H1 (cell line): ENCODE measurements at regions not wholly inside any gene's neighbourhood (a gene's known extent, or its start where the extent isn't known, plus 50 kb on each side); places are given as distances from the start of the nearest gene placed in this dataset.

Experiments
- CTCF ChIA-PET: fragments of 300-600 bp; sonication (Branson Sonifier 250); formaldehyde crosslinking; loops from one replicate; lab custom pipeline; 2021; ENCODE audit not compliant: partially characterized antibody; lab: Charles Lee
- POLR2A ChIA-PET: fragments of 300-600 bp; sonication (Branson Sonifier 250); formaldehyde crosslinking; loops from one replicate; lab custom pipeline; 2021; ENCODE audit warnings: inconsistent platforms; ENCODE audit not compliant: partially characterized antibody; lab: Charles Lee
- DNase-seq, 2 experiments: peaks; one replicate each; pipeline versions ENCODE4 v3.0.0 to v3.0.0-alpha.2; 2010 to 2022; ENCODE audit warnings: low spot score in 2 of 2, low read depth in 1 of 2, mixed read lengths in 1 of 2
- FAIRE-seq: peaks from 2 replicates; lab custom pipeline; 2011; peaks lifted over from hg19 to GRCh38; lab: Jason Lieb, UNC
- H2AFZ ChIP-seq: 2 replicates; pipeline ENCODE4 v1.8.1; 2012; ENCODE audit warnings: low read length, inconsistent platforms
- H2AK5ac ChIP-seq: 2 replicates; pipeline ENCODE4 v1.6.1; 2013; ENCODE audit warnings: low read depth, low read length
- H2BK120ac ChIP-seq: replicated peaks from 2 replicates; pipeline ENCODE3; 2013; ENCODE audit warnings: low read depth, low read length, inconsistent platforms
- H2BK12ac ChIP-seq: 2 replicates; pipeline ENCODE4 v1.6.1; 2013; ENCODE audit warnings: low read depth, low read length
- H2BK15ac ChIP-seq: 2 replicates; pipeline ENCODE4 v1.6.1; 2013; ENCODE audit warnings: low read length
- H2BK20ac ChIP-seq: 2 replicates; pipeline ENCODE4 v1.6.1; 2013; ENCODE audit warnings: low read length
- H2BK5ac ChIP-seq: 2 replicates; pipeline ENCODE4 v1.6.1; 2013; ENCODE audit warnings: low read depth, low read length
- H3K14ac ChIP-seq: 2 replicates; pipeline ENCODE4 v1.6.1; 2013; ENCODE audit warnings: inconsistent platforms; ENCODE audit not compliant: insufficient read length
- H3K18ac ChIP-seq: 2 replicates; pipeline ENCODE4 v1.6.1; 2013; ENCODE audit warnings: low read length; ENCODE audit errors: extremely low read depth
- H3K23ac ChIP-seq: 2 replicates; pipeline ENCODE4 v1.6.1; 2013; ENCODE audit warnings: inconsistent platforms; ENCODE audit not compliant: insufficient read length
- H3K23me2 ChIP-seq: 2 replicates; pipeline ENCODE4 v1.6.1; 2013; ENCODE audit warnings: low read depth, low read length
- H3K27ac ChIP-seq: 2 replicates; pipeline ENCODE4 v1.6.1; 2011; ENCODE audit warnings: low read depth, low read length, inconsistent platforms
- H3K27me3 ChIP-seq, 4 experiments: replicated peaks in 1 of 4; 1 replicate in 1 of 4; 2 replicates in 3 of 4; pipeline versions ENCODE4 v1.6.1 to v1.8.1; 2011 to 2013; ENCODE audit warnings: low read length in 3 of 4, mild to moderate bottlenecking in 3 of 4, inconsistent platforms in 2 of 4, mixed read lengths in 2 of 4, moderate library complexity in 1 of 4; ENCODE audit not compliant: control insufficient read depth in 3 of 4, insufficient read depth in 3 of 4; ENCODE audit errors: extremely low read depth in 1 of 4
- H3K36me3 ChIP-seq, 4 experiments: 2 replicates each; pipeline versions ENCODE4 v1.6.1 to v1.8.1; 2011 to 2013; ENCODE audit warnings: mild to moderate bottlenecking in 4 of 4, low read length in 3 of 4, moderate library complexity in 2 of 4, control low read depth in 1 of 4, inconsistent platforms in 1 of 4; ENCODE audit not compliant: insufficient read depth in 4 of 4, control insufficient read depth in 2 of 4
- H3K4ac ChIP-seq: replicated peaks from 2 replicates; pipeline ENCODE3; 2013; ENCODE audit warnings: low read length, low read depth, mixed read lengths, inconsistent platforms; ENCODE audit not compliant: insufficient read length
- H3K4me1 ChIP-seq, 4 experiments: replicated peaks in 1 of 4; 1 replicate in 1 of 4; 2 replicates in 3 of 4; pipeline versions ENCODE4 v1.6.1 to v1.8.1; 2011 to 2013; ENCODE audit warnings: low read length in 3 of 4, inconsistent platforms in 2 of 4, mixed read lengths in 1 of 4; ENCODE audit not compliant: insufficient read depth in 4 of 4, control insufficient read depth in 3 of 4
- H3K4me2 ChIP-seq, 2 experiments: 2 replicates each; pipeline versions ENCODE4 v1.6.1 to v1.8.1; 2011 to 2013; ENCODE audit warnings: low read depth in 2 of 2, low read length in 2 of 2, control low read depth in 1 of 2, inconsistent platforms in 1 of 2, mild to moderate bottlenecking in 1 of 2; ENCODE audit not compliant: insufficient read depth in 1 of 2
- H3K4me3 ChIP-seq, 4 experiments: fragments of 200-600, 300-600 bp in 1 of 4; sonication (generic), shearing (Covaris generic), sonication (Bioruptor Twin) in 1 of 4; 2 replicates each; pipeline versions ENCODE4 v1.5.1 to v1.8.1; 2011 to 2016; ENCODE audit warnings: low read length in 4 of 4, low read depth in 3 of 4, control low read depth in 2 of 4, inconsistent platforms in 2 of 4, mild to moderate bottlenecking in 2 of 4, mixed read lengths in 1 of 4, moderate library complexity in 1 of 4; ENCODE audit not compliant: insufficient read depth in 2 of 4; ENCODE audit errors: extremely low read depth in 1 of 4
- H3K56ac ChIP-seq: replicated peaks from 2 replicates; pipeline ENCODE3; 2013; ENCODE audit warnings: low read depth, mild to moderate bottlenecking, mixed read lengths, low read length, inconsistent platforms; ENCODE audit not compliant: insufficient read length
- H3K79me1 ChIP-seq: 2 replicates; pipeline ENCODE4 v1.6.1; 2013; ENCODE audit warnings: low read depth, low read length, control low read depth
- H3K79me2 ChIP-seq, 2 experiments: 2 replicates each; pipeline versions ENCODE4 v1.6.1 to v1.8.1; 2012 to 2013; ENCODE audit warnings: low read length in 2 of 2, mild to moderate bottlenecking in 2 of 2, inconsistent platforms in 1 of 2; ENCODE audit not compliant: insufficient read depth in 2 of 2, control insufficient read depth in 1 of 2
- H3K9ac ChIP-seq, 4 experiments: replicated peaks in 1 of 4; 1 replicate in 1 of 4; 2 replicates in 3 of 4; pipeline versions ENCODE4 v1.6.1 to v1.8.1; 2011 to 2013; ENCODE audit warnings: low read depth in 3 of 4, low read length in 3 of 4, control low read depth in 2 of 4, mild to moderate bottlenecking in 2 of 4, moderate library complexity in 2 of 4, inconsistent platforms in 1 of 4; ENCODE audit errors: extremely low read depth in 1 of 4
- H3K9me3 ChIP-seq, 2 experiments: 2 replicates each; pipeline versions ENCODE4 v1.6.1 to v1.8.1; 2012 to 2013; ENCODE audit warnings: mild to moderate bottlenecking in 2 of 2, moderate library complexity in 2 of 2, control low read depth in 1 of 2, inconsistent platforms in 1 of 2, low read depth in 1 of 2, low read length in 1 of 2, mixed read lengths in 1 of 2; ENCODE audit not compliant: insufficient read depth in 2 of 2
- H4K20me1 ChIP-seq, 2 experiments: replicated peaks in 1 of 2; 2 replicates each; pipeline versions ENCODE3 to v1.8.1; 2011 to 2013; ENCODE audit warnings: inconsistent platforms in 2 of 2, low read length in 2 of 2, mild to moderate bottlenecking in 1 of 2; ENCODE audit not compliant: insufficient read depth in 2 of 2, control insufficient read depth in 1 of 2
- H4K5ac ChIP-seq: 2 replicates; pipeline ENCODE4 v1.6.1; 2013; ENCODE audit warnings: low read length, low read depth, mixed read lengths, inconsistent platforms; ENCODE audit not compliant: insufficient read length
- H4K8ac ChIP-seq: 2 replicates; pipeline ENCODE4 v1.8.0; 2013; ENCODE audit warnings: mild to moderate bottlenecking, moderate library complexity, low read length, inconsistent platforms; ENCODE audit not compliant: insufficient read depth; ENCODE audit errors: extremely low read depth
- H4K91ac ChIP-seq: replicated peaks from 2 replicates; pipeline ENCODE3; 2013; ENCODE audit warnings: low read length, mixed read lengths, inconsistent platforms; ENCODE audit not compliant: insufficient read length
- ASH2L ChIP-seq: fragments of 200-600, 300-600 bp; sonication (generic); IDR thresholded peaks from one replicate; pipeline ENCODE4 v1.7.1; 2017; ENCODE audit warnings: low read length
- BACH1 ChIP-seq: IDR thresholded peaks from 2 replicates; pipeline ENCODE4 v1.6.1; 2012; ENCODE audit warnings: low read length, improper control_type of control experiment
- BCL11A ChIP-seq, 2 experiments: IDR thresholded peaks; one replicate each; pipeline ENCODE4 v1.6.1; 2011; ENCODE audit warnings: low read depth in 2 of 2, low read length in 2 of 2, mild to moderate bottlenecking in 2 of 2
- BRCA1 ChIP-seq: IDR thresholded peaks from 2 replicates; pipeline ENCODE4 v1.6.1; 2012; ENCODE audit warnings: low read depth, low read length, improper control_type of control experiment
- CEBPB ChIP-seq: IDR thresholded peaks from 2 replicates; pipeline ENCODE4 v1.6.1; 2012; ENCODE audit warnings: low read depth, low read length
- EP300 ChIP-seq, 2 experiments: IDR thresholded peaks; 1 replicate in 1 of 2; 2 replicates in 1 of 2; pipeline ENCODE4 v1.6.1; 2011 to 2012; ENCODE audit warnings: low read depth in 2 of 2, low read length in 2 of 2, mild to moderate bottlenecking in 2 of 2, borderline replicate concordance in 1 of 2, inconsistent platforms in 1 of 2, moderate library complexity in 1 of 2
- KDM1A ChIP-seq: fragments of 200-600, 300-600 bp; sonication (generic); IDR thresholded peaks from 2 replicates; pipeline ENCODE4 v1.7.1; 2016; ENCODE audit warnings: mild to moderate bottlenecking, low read length, borderline replicate concordance
- KDM4A ChIP-seq: IDR thresholded peaks from one replicate; pipeline ENCODE4 v1.7.1; 2012; ENCODE audit warnings: low read depth, mild to moderate bottlenecking, moderate library complexity, low read length, inconsistent platforms; ENCODE audit not compliant: severe bottlenecking
- KDM5A ChIP-seq: fragments of 200-600 bp; IDR thresholded peaks from 2 replicates; pipeline ENCODE4 v1.7.1; 2012; ENCODE audit warnings: mild to moderate bottlenecking, low read length, inconsistent platforms, mixed read lengths
- PHF8 ChIP-seq: fragments of 200-600 bp; sonication (generic); conservative IDR thresholded peaks from 2 replicates; pipeline ENCODE4 v1.7.1; 2012; ENCODE audit warnings: low read depth, mild to moderate bottlenecking, inconsistent platforms, low read length, moderate library complexity
- POLR2A ChIP-seq, 2 experiments: IDR thresholded peaks; 1 replicate in 1 of 2; 2 replicates in 1 of 2; pipeline ENCODE4 v1.6.1; 2011; ENCODE audit warnings: low read depth in 2 of 2, low read length in 2 of 2, mild to moderate bottlenecking in 2 of 2; ENCODE audit errors: control extremely low read depth in 1 of 2
- SAP30 ChIP-seq: fragments of 300-600 bp; sonication (generic); IDR thresholded peaks from 2 replicates; pipeline ENCODE4 v1.7.1; 2012; ENCODE audit warnings: low read length, moderate library complexity, mild to moderate bottlenecking, inconsistent platforms; ENCODE audit not compliant: insufficient read depth, insufficient replicate concordance
- SIN3A ChIP-seq, 2 experiments: IDR thresholded peaks in 1 of 2; conservative IDR thresholded peaks in 1 of 2; 2 replicates each; pipeline ENCODE4 v1.6.1; 2011 to 2012; ENCODE audit warnings: low read length in 2 of 2, improper control_type of control experiment in 1 of 2, low read depth in 1 of 2, mild to moderate bottlenecking in 1 of 2
- SP2 ChIP-seq: IDR thresholded peaks from 2 replicates; pipeline ENCODE4 v1.6.1; 2012; ENCODE audit warnings: mild to moderate bottlenecking, low read length, inconsistent platforms
- TCF12 ChIP-seq: IDR thresholded peaks from 2 replicates; pipeline ENCODE4 v1.6.1; 2011; ENCODE audit warnings: low read depth, mild to moderate bottlenecking, low read length
- YY1 ChIP-seq: IDR thresholded peaks from 2 replicates; pipeline ENCODE4 v1.6.1; 2011; ENCODE audit warnings: low read depth, mild to moderate bottlenecking, low read length
- TF ChIP-seq, protein P1 (sequence below): IDR thresholded peaks from 2 replicates; pipeline ENCODE4 v1.6.1; 2012; ENCODE audit warnings: inconsistent platforms

DNA sequence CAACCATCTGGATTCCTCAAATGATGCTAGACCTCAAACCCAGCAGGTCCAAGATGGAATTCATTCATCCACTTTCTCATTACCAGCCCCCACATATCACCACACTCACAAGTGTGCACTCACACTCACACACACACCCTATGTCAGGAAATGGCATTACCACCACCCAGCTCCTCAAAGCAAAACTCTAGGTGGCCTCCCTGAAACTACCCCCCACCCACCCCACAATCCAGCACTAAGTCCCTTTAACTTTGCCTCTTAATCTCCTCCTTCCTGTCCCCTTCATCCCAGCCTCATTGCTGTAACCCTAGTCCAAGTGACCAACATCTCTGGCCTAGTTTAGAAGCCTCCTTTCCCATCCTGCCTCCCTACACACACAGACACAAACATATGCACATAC is 109.4 kb downstream of the TNFAIP3 start:
- Histone ChIP-seq H3K27ac (no peak overlapping the region), H2BK5ac (no peak overlapping the region), H3K56ac (no peak overlapping the region), H4K5ac (no peak overlapping the region), H3K4ac (no peak overlapping the region), H3K4me2 (no peak overlapping the region), H2AFZ (no peak overlapping the region), H4K91ac (no peak overlapping the region), H2BK20ac (no peak overlapping the region), H2BK15ac (no peak overlapping the region), H4K8ac (no peak overlapping the region), H3K18ac (no peak overlapping the region), H3K14ac (no peak overlapping the region), H2BK120ac (no peak overlapping the region), H3K4me3 (no peak overlapping the region), H2AK5ac (no peak overlapping the region), H4K20me1 (no peaks in the 10 kb centered on the region), H3K79me1 (no peaks in the 10 kb centered on the region), H3K9me3 (no peaks in the 10 kb centered on the region), H3K36me3 (no peaks in the 10 kb centered on the region), H3K79me2 (no peaks in the 10 kb centered on the region), H2BK12ac (no peak overlapping the region), H3K9ac (no peak overlapping the region), H3K27me3 (no peaks in the 10 kb centered on the region), H3K4me1 (no peaks in the 10 kb centered on the region), H3K23me2 (no peaks in the 10 kb centered on the region), H3K23ac (no peak overlapping the region)
- ChIA-PET POLR2A (no interaction called here), CTCF (interaction anchor here (1.5 to 2.4 kb wide), 2 partner anchors 27 to 271 kb away, joined by 3 to 12 read pairs; no protein-coding TSS in a partner anchor)
- FAIRE-seq (no peak), DNase-seq (no peak)
- TF ChIP-seq, protein P1, sequence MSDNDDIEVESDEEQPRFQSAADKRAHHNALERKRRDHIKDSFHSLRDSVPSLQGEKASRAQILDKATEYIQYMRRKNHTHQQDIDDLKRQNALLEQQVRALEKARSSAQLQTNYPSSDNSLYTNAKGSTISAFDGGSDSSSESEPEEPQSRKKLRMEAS = no peak
- TF ChIP-seq TCF12 (no peak), KDM4A (no peak), POLR2A (IDR thresholded peaks at IDR 0.05; ENCODE audit: control extremely low read depth in 1 of 2, low read depth in 2 of 2, low read length in 2 of 2) (no peak), BACH1 (no peak), SAP30 (no peak), PHF8 (no peak), KDM5A (no peak), KDM1A (no peak), BCL11A (IDR thresholded peaks at IDR 0.05; ENCODE audit: low read depth in 2 of 2, low read length in 2 of 2) (no peak), YY1 (no peak), EP300 (IDR thresholded peaks at IDR 0.05; ENCODE audit: borderline replicate concordance in 1 of 2, low read depth in 2 of 2, low read length in 2 of 2) (no peak), CEBPB (no peak), SP2 (no peak), ASH2L (no peak), SIN3A (conservative IDR thresholded peaks at IDR 0.05 in 1 of 2, IDR thresholded peaks at IDR 0.05 in 1 of 2; ENCODE audit: low read depth in 1 of 2, low read length in 2 of 2) (no peak), BRCA1 (no peak)
